Thyroid gland (tissue), 4 donors: ENCODE measurements at regions not wholly inside any gene's neighbourhood (a gene's known extent, or its start where the extent isn't known, plus 50 kb on each side); places are given as distances from the start of the nearest gene placed in this dataset.
"Not testable (repeated sequence)": the region's sequence is repeated elsewhere in the genome, so short reads cannot be mapped to it uniquely, and the experiment has no call there.

Experiments used
- DNase-seq, 2 donors: peaks; one replicate each; pipeline ENCODE4 v3.0.0-alpha.2; 2019
- H3K27ac ChIP-seq, 3 donors: fragments of 200-600 bp; sonication (generic); 1 replicate in 2 of 3; 2 replicates in 1 of 3; pipeline ENCODE4 v1.5.1; 2016 to 2019; ENCODE audit warnings: mild to moderate bottlenecking in 1 of 3, moderate library complexity in 1 of 3
- H3K27me3 ChIP-seq: fragments of 200-600 bp; sonication (generic); one replicate; pipeline ENCODE4 v1.5.1; 2019
- H3K36me3 ChIP-seq, 2 donors: fragments of 200-600 bp; sonication (generic); one replicate each; pipeline ENCODE4 v1.5.1; 2016 to 2019
- H3K4me1 ChIP-seq, 2 donors: fragments of 200-600 bp; sonication (generic); one replicate each; pipeline ENCODE4 v1.5.1; 2017 to 2019
- H3K4me3 ChIP-seq, 3 donors: fragments of 200-600 bp; sonication (generic); replicated peaks in 1 of 3; 1 replicate in 2 of 3; 2 replicates in 1 of 3; pipeline ENCODE4 v1.5.1; 2016; ENCODE audit warnings: mild to moderate bottlenecking in 1 of 3
- H3K9me3 ChIP-seq: fragments of 200-600 bp; sonication (generic); one replicate; pipeline ENCODE4 v1.5.1; 2017
- POLR2A ChIP-seq, 2 donors: fragments of 450-650 bp; IDR thresholded peaks; one replicate each; pipeline ENCODE4 v1.6.1; 2017; ENCODE audit warnings: antibody characterized with exemption in 2 of 2, mild to moderate bottlenecking in 2 of 2, moderate library complexity in 1 of 2
- WGBS, 2 donors: methylation state at CpG; one replicate each; pipeline ENCODE4 v1.1.5; 2017; 5-methylcytosine and 5-hydroxymethylcytosine counted together
- intact Hi-C: fragments of 100-400 bp; cut with DNase I; formaldehyde crosslinking; loops from one replicate; pipeline ENCODE4 v1.15.1; 2023
- TF ChIP-seq, protein P1 (sequence below), 6 experiments: fragments of 200-600 bp in 3 of 6; fragments of 450-650 bp in 3 of 6; sonication (generic) in 3 of 6; IDR thresholded peaks; one replicate each; pipeline ENCODE4 v1.5.1; 2016 to 2019; ENCODE audit warnings: antibody characterized with exemption in 6 of 6, mild to moderate bottlenecking in 2 of 6, inconsistent platforms in 1 of 6, moderate library complexity in 1 of 6

DNA sequence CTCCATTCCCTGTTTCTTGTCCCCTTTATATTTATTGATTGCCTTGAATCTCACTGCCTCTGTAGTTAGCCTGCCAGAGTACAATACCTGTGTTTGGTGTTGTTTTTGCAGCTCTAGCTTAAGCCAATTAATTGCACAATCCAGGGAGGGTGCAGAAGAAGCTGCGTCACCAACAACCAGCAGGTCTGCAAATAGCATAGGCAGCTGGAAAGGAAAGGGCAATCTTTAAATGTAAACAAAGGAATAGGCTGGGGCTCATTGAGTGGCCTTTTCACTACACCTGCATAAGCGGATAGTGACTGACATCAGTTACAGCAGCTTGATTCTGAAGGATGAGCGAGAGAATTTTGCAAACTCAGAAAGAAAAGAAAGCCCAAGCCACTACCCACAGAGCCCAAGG is 106.8 kb upstream of the RAI2 start:
- 26 to 28% methylated on average over 3 of the region's 3 CpGs for WGBS, 2 donors
- Histone ChIP-seq H3K9me3 (no peaks in the 10 kb centered on the region), H3K36me3 (no peaks in the 10 kb centered on the region), H3K27ac (no peak overlapping the region), H3K4me1 (peaks cover 0 to 4% of the 10 kb centered on the region in 2 donors), H3K27me3 (peaks cover 3% of the 10 kb centered on the region), H3K4me3 (no peak overlapping the region)
- intact Hi-C loops, result no loop called here
- peak; percentile 21 to 30 for DNase-seq
- TF ChIP-seq, protein P1, sequence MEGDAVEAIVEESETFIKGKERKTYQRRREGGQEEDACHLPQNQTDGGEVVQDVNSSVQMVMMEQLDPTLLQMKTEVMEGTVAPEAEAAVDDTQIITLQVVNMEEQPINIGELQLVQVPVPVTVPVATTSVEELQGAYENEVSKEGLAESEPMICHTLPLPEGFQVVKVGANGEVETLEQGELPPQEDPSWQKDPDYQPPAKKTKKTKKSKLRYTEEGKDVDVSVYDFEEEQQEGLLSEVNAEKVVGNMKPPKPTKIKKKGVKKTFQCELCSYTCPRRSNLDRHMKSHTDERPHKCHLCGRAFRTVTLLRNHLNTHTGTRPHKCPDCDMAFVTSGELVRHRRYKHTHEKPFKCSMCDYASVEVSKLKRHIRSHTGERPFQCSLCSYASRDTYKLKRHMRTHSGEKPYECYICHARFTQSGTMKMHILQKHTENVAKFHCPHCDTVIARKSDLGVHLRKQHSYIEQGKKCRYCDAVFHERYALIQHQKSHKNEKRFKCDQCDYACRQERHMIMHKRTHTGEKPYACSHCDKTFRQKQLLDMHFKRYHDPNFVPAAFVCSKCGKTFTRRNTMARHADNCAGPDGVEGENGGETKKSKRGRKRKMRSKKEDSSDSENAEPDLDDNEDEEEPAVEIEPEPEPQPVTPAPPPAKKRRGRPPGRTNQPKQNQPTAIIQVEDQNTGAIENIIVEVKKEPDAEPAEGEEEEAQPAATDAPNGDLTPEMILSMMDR (IDR thresholded peaks at IDR 0.05), result no peak
- no peak for TF ChIP-seq POLR2A (IDR thresholded peaks at IDR 0.05)

DNA sequence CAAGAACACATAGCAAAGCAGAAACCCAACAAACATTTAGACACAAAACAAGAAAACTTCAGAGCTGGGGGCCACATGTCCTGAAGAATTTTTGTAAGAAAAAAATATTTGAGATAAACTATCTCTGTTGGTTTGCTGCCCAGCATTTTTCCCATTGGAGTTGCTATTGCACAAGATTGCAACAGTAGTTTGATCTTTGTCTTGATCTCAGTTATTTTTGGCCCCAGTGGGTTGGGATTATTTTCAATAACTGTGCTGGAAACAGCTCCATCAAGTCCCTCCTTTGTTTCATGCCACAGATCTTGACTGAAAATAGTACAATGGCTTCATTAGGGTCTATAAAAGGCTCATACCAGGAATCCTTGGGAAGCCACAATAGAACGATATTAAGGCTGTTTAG is 103.8 kb upstream of the RAI2 start:
- H3K27ac ChIP-seq, result no peak overlapping the region
- no peak for DNase-seq
- intact Hi-C loops, result no loop called here
- peaks cover 0 to 4% of the 10 kb centered on the region in 2 donors for H3K4me1 ChIP-seq
- H3K4me3 ChIP-seq, result no peak overlapping the region
- WGBS, 2 donors, result 67 to 82% methylated on average over 1 of the region's 1 CpG
- H3K9me3 ChIP-seq, result no peaks in the 10 kb centered on the region
- H3K36me3 ChIP-seq, result no peaks in the 10 kb centered on the region
- TF ChIP-seq, protein P1 (IDR thresholded peaks at IDR 0.05), result no peak
- no peak for TF ChIP-seq POLR2A (IDR thresholded peaks at IDR 0.05)
- peaks cover 3% of the 10 kb centered on the region for H3K27me3 ChIP-seq

- no peaks in the 10 kb centered on the region for H3K9me3 ChIP-seq
- intact Hi-C loops, result no loop called here
- H3K4me3 ChIP-seq, result no peak overlapping the region
- WGBS, 2 donors, result 65 to 80% methylated on average over 2 to 3 of the region's 3 CpGs
- no peaks in the 10 kb centered on the region for H3K4me1 ChIP-seq
- no peaks in the 10 kb centered on the region for H3K27me3 ChIP-seq
- DNase-seq, result no peak
- TF ChIP-seq, protein P1 (IDR thresholded peaks at IDR 0.05), result no peak
- TF ChIP-seq POLR2A (IDR thresholded peaks at IDR 0.05), result no peak
- no peaks in the 10 kb centered on the region for H3K36me3 ChIP-seq
- no peak overlapping the region for H3K27ac ChIP-seq
Measured at GRCh38 chrX:17960891-17961290, 99.8 kb upstream of the RAI2 start.

GRCh38 chrX:17944833-17945497 is 83.9 kb upstream of the RAI2 start:
- no peaks in the 10 kb centered on the region for H3K4me1 ChIP-seq
- no peak for DNase-seq
- WGBS, 2 donors, result 72 to 76% methylated on average over 10 of the region's 10 CpGs
- no peak overlapping the region for H3K4me3 ChIP-seq
- no peak for TF ChIP-seq POLR2A (IDR thresholded peaks at IDR 0.05)
- TF ChIP-seq, protein P1 (IDR thresholded peaks at IDR 0.05), result peak in 4 of 6 experiments; percentile 4 to 40 (median 30)
- no peaks in the 10 kb centered on the region for H3K36me3 ChIP-seq
- no peaks in the 10 kb centered on the region for H3K27me3 ChIP-seq
- no peak overlapping the region for H3K27ac ChIP-seq
- intact Hi-C loops, result no loop called here
- H3K9me3 ChIP-seq, result no peaks in the 10 kb centered on the region

DNA sequence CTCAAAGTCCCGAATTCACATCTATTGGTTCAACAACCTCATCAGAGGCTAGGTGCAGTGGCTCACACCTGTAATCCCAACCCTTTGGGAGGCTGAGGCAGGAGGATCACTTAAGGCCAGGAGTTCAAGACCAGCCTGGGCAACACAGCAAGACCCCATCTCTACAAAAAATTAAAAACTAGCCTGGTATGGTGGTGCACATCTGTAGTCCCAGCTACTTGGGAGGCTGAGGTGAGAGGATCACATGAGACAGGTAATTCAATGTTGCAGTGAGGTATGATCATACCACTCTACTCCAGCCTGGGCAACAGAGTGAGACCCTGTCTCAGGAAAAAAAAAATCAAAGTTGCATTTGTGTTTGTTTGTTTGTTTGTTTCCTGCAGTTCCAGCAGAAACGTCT is 80.1 kb upstream of the RAI2 start:
- H3K27me3 ChIP-seq, H3K4me1 ChIP-seq, H3K9me3 ChIP-seq, intact Hi-C loops, H3K36me3 ChIP-seq, DNase-seq, H3K4me3 ChIP-seq, H3K27ac ChIP-seq: not testable (repeated sequence)
- 78 to 88% methylated on average over 2 of the region's 2 CpGs for WGBS, 2 donors
